Gastroesophageal sphincter (tissue), 4 donors: ENCODE measurements at regions not wholly inside any gene's neighbourhood (a gene's known extent, or its start where the extent isn't known, plus 50 kb on each side); places are given as distances from the start of the nearest gene placed in this dataset.

ENCODE experiments used
- ATAC-seq: fragments of 150-250 bp; one replicate; pipeline ENCODE4 v1.9.1; 2016; ENCODE audit warnings: mild to moderate bottlenecking, moderate library complexity
- H3K27ac ChIP-seq, 4 donors: fragments of 200-600 bp; sonication (generic) in 3 of 4; 1 replicate in 3 of 4; 2 replicates in 1 of 4; pipeline ENCODE4 v1.5.1; 2016 to 2019
- H3K27me3 ChIP-seq: fragments of 200-600 bp; sonication (generic); one replicate; pipeline ENCODE4 v1.5.1; 2019
- H3K36me3 ChIP-seq, 2 donors: fragments of 200-600 bp; sonication (generic); one replicate each; pipeline ENCODE4 v1.5.1; 2019; ENCODE audit warnings: control low read depth in 1 of 2
- H3K4me1 ChIP-seq, 3 donors: fragments of 200-600 bp; sonication (generic); 1 replicate in 2 of 3; 2 replicates in 1 of 3; pipeline ENCODE4 v1.5.1; 2016 to 2019; ENCODE audit warnings: control low read depth in 2 of 3
- H3K4me3 ChIP-seq, 2 donors: fragments of 200-600 bp; sonication (generic); one replicate each; pipeline ENCODE4 v1.5.1; 2019; ENCODE audit warnings: mild to moderate bottlenecking in 1 of 2, moderate library complexity in 1 of 2
- H3K9me3 ChIP-seq, 3 donors: fragments of 200-600 bp; sonication (generic); one replicate each; pipeline ENCODE4 v1.5.1; 2017 to 2019; ENCODE audit warnings: control low read depth in 2 of 3
- EP300 ChIP-seq: sonication (generic); formaldehyde crosslinking; IDR thresholded peaks from one replicate; pipeline ENCODE4 v1.6.1; 2017; ENCODE audit warnings: antibody characterized with exemption, mild to moderate bottlenecking
- POLR2A ChIP-seq, 2 donors: fragments of 450-650 bp; IDR thresholded peaks; one replicate each; pipeline ENCODE4 v1.6.1; 2017; ENCODE audit warnings: antibody characterized with exemption in 2 of 2, mild to moderate bottlenecking in 2 of 2, moderate library complexity in 1 of 2
- POLR2AphosphoS5 ChIP-seq: sonication (generic); formaldehyde crosslinking; IDR thresholded peaks from one replicate; pipeline ENCODE4 v1.6.1; 2017; ENCODE audit warnings: antibody characterized with exemption
- WGBS, 2 donors: methylation state at CpG; one replicate each; pipeline ENCODE4 v1.1.5; 2018; ENCODE audit warnings: low coverage in 1 of 2; 5-methylcytosine and 5-hydroxymethylcytosine counted together
- TF ChIP-seq, protein P1 (sequence below), 4 experiments: fragments of 200-600 bp in 2 of 4; fragments of 450-650 bp in 2 of 4; sonication (generic) in 1 of 4; IDR thresholded peaks; one replicate each; pipeline ENCODE4 v1.5.1; 2017 to 2019; ENCODE audit warnings: antibody characterized with exemption in 4 of 4, mild to moderate bottlenecking in 2 of 4, moderate library complexity in 2 of 4

- Histone ChIP-seq H3K27ac (no peak overlapping the region), H3K4me3 (no peak overlapping the region), H3K27me3 (no peaks in the 10 kb centered on the region), H3K9me3 (peaks cover 0 to 23% (median 0%) of the 10 kb centered on the region in 3 donors), H3K4me1 (no peaks in the 10 kb centered on the region), H3K36me3 (no peaks in the 10 kb centered on the region)
- WGBS, 2 donors = 70% methylated on average over 2 of the region's 3 CpGs; no CpG with 5 or more reads in 1 of the 2 donors
- TF ChIP-seq, protein P1, sequence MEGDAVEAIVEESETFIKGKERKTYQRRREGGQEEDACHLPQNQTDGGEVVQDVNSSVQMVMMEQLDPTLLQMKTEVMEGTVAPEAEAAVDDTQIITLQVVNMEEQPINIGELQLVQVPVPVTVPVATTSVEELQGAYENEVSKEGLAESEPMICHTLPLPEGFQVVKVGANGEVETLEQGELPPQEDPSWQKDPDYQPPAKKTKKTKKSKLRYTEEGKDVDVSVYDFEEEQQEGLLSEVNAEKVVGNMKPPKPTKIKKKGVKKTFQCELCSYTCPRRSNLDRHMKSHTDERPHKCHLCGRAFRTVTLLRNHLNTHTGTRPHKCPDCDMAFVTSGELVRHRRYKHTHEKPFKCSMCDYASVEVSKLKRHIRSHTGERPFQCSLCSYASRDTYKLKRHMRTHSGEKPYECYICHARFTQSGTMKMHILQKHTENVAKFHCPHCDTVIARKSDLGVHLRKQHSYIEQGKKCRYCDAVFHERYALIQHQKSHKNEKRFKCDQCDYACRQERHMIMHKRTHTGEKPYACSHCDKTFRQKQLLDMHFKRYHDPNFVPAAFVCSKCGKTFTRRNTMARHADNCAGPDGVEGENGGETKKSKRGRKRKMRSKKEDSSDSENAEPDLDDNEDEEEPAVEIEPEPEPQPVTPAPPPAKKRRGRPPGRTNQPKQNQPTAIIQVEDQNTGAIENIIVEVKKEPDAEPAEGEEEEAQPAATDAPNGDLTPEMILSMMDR (IDR thresholded peaks at IDR 0.05) = no peak
- TF ChIP-seq EP300 (no peak), POLR2AphosphoS5 (no peak), POLR2A (IDR thresholded peaks at IDR 0.05) (no peak)
- ATAC-seq = no peak
Measured at GRCh38 chr1:166258017-166258416, 91.2 kb upstream of the FAM78B start.

DNA sequence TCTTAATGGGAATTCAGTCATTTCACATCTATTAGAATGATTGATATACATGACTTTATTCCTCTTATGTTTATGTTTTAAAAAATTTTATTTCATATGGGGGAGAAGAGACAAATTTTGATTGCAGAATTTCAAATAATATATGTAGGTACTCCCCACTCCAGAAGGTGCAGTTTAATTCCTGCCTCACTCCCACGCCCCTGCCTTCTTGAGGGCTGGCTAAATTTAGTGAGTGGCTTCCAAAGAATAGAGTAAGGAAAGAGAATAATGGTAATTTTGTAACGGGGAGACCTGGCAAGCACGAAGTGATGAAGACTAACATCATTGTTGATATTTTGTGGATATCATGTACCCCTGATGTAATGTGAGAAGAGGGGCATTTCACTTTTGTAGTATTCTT lies 94.7 kb upstream of the FAM78B start:
- 76 to 81% methylated on average over 2 to 3 of the region's 3 CpGs for WGBS, 2 donors
- H3K4me3 ChIP-seq = no peak overlapping the region
- H3K9me3 ChIP-seq = peaks cover 0 to 11% (median 0%) of the 10 kb centered on the region in 3 donors
- H3K4me1 ChIP-seq = no peaks in the 10 kb centered on the region
- TF ChIP-seq, protein P1 (IDR thresholded peaks at IDR 0.05) = no peak
- no peak for TF ChIP-seq POLR2A (IDR thresholded peaks at IDR 0.05)
- no peak for TF ChIP-seq EP300
- no peak for TF ChIP-seq POLR2AphosphoS5
- no peak overlapping the region for H3K27ac ChIP-seq
- no peaks in the 10 kb centered on the region for H3K36me3 ChIP-seq
- no peaks in the 10 kb centered on the region for H3K27me3 ChIP-seq
- ATAC-seq = no peak

- Histone ChIP-seq H3K27me3 (no peaks in the 10 kb centered on the region), H3K9me3 (no peaks in the 10 kb centered on the region), H3K36me3 (no peaks in the 10 kb centered on the region), H3K4me3 (no peak overlapping the region), H3K27ac (no peak overlapping the region), H3K4me1 (no peaks in the 10 kb centered on the region)
- no peak for TF ChIP-seq EP300
- no peak for TF ChIP-seq POLR2AphosphoS5
- TF ChIP-seq, protein P1 (IDR thresholded peaks at IDR 0.05) = no peak
- no peak for TF ChIP-seq POLR2A (IDR thresholded peaks at IDR 0.05)
- WGBS, 2 donors = 67 to 70% methylated on average over 1 to 2 of the region's 2 CpGs
- ATAC-seq = no peak
Measured at GRCh38 chr1:166270476-166271150, 103.8 kb upstream of the FAM78B start.

DNA sequence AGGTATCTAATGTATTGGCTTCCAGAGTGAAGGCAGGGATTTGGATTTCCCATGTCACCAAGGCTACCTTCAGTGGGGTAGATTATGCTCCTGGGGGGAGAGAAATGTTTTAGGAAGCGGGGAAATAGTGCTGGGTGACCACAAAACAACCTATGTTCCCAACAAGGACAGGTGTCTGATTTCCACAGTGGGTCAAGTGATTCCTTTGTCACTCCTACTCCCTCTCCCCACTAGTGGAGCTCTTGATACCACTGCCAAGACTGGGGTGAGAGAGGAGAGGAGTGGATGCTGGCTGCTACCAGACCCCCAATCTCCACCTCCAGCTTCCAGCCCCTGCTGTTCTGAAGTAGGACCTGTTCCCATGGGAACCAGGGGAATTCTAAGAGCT lies 104.3 kb upstream of the FAM78B start:
- H3K9me3 ChIP-seq = peaks cover 0 to 5% (median 0%) of the 10 kb centered on the region in 3 donors
- no peak overlapping the region for H3K27ac ChIP-seq
- H3K27me3 ChIP-seq = no peaks in the 10 kb centered on the region
- H3K4me3 ChIP-seq = no peak overlapping the region
- H3K4me1 ChIP-seq = no peaks in the 10 kb centered on the region
- no peak for ATAC-seq
- TF ChIP-seq EP300 (no peak), POLR2A (IDR thresholded peaks at IDR 0.05) (no peak), POLR2AphosphoS5 (no peak)
- TF ChIP-seq, protein P1 (IDR thresholded peaks at IDR 0.05) = no peak
- no peaks in the 10 kb centered on the region for H3K36me3 ChIP-seq
- 13% methylated on average over 1 of the region's 1 CpG; no CpG with 5 or more reads in 1 of the 2 donors for WGBS, 2 donors

DNA sequence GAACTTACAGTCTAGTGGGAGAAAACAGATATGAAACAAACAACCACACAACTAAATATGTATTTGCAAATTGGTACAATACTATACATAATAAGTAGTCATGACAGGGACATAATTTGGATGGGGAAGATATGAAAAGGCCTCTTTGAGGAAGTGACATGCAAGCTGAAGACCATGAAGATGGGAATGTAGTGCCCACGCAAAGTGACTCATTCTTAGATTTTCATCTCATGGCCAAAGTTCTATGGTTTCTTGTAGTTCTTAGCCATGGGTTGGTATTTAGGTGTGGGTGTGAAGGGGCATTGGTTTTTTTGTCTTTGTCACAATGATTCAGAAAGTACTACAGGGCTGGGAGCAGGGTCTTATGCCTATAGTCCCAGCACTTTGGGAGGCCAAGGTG lies 105.4 kb upstream of the FAM78B start:
- no peak for TF ChIP-seq POLR2AphosphoS5
- no peak for TF ChIP-seq POLR2A (IDR thresholded peaks at IDR 0.05)
- TF ChIP-seq, protein P1 (IDR thresholded peaks at IDR 0.05) = no peak
- TF ChIP-seq EP300 = no peak
- 100% methylated on average over 1 of the region's 1 CpG for WGBS, 2 donors

More for the DNA sequence above, 105.4 kb upstream of the FAM78B start:
- ATAC-seq = no peak
- Histone ChIP-seq H3K4me1 (no peaks in the 10 kb centered on the region), H3K36me3 (no peaks in the 10 kb centered on the region), H3K9me3 (peaks cover 0 to 15% (median 0%) of the 10 kb centered on the region in 3 donors), H3K4me3 (no peak overlapping the region), H3K27me3 (no peaks in the 10 kb centered on the region), H3K27ac (no peak overlapping the region)
